Peyer's patch (tissue), 4 donors: ENCODE measurements at regions not wholly inside any gene's neighbourhood (a gene's known extent, or its start where the extent isn't known, plus 50 kb on each side); places are given as distances from the start of the nearest gene placed in this dataset.
"Not testable (repeated sequence)": the region's sequence is repeated elsewhere in the genome, so short reads cannot be mapped to it uniquely, and the experiment has no call there.

Experiments
- DNase-seq, 3 donors: peaks; one replicate each; pipeline ENCODE4 v3.0.0-alpha.2; 2017 to 2019
- H3K27ac ChIP-seq, 4 donors: fragments of 200-600 bp; sonication (generic); one replicate each; pipeline ENCODE4 v1.5.1; 2016 to 2019
- H3K27me3 ChIP-seq, 2 donors: fragments of 200-600 bp; sonication (generic); one replicate each; pipeline ENCODE4 v1.5.1; 2019
- H3K36me3 ChIP-seq, 3 donors: fragments of 200-600 bp; sonication (generic); one replicate each; pipeline ENCODE4 v1.5.1; 2016 to 2019
- H3K4me1 ChIP-seq, 4 donors: fragments of 200-600 bp; sonication (generic); one replicate each; pipeline ENCODE4 v1.5.1; 2016 to 2019
- H3K4me3 ChIP-seq, 4 donors: fragments of 200-600 bp; sonication (generic); 1 replicate in 3 of 4; 2 replicates in 1 of 4; pipeline ENCODE4 v1.5.1; 2016 to 2019; ENCODE audit warnings: mild to moderate bottlenecking in 1 of 4
- H3K9me3 ChIP-seq, 4 donors: fragments of 200-600 bp; sonication (generic); one replicate each; pipeline ENCODE4 v1.5.1; 2016 to 2019; ENCODE audit warnings: mild to moderate bottlenecking in 1 of 4
- POLR2A ChIP-seq, 2 donors: fragments of 450-650 bp; IDR thresholded peaks; one replicate each; pipeline ENCODE4 v1.5.1; 2017; ENCODE audit warnings: antibody characterized with exemption in 2 of 2, mild to moderate bottlenecking in 2 of 2, moderate library complexity in 2 of 2
- TF ChIP-seq, protein P1 (sequence below), 6 experiments: fragments of 450-650 bp in 4 of 6; fragments of 200-600 bp in 2 of 6; sonication (generic) in 1 of 6; IDR thresholded peaks; one replicate each; pipeline ENCODE4 v1.5.1; 2017 to 2019; ENCODE audit warnings: antibody characterized with exemption in 6 of 6, mild to moderate bottlenecking in 3 of 6, moderate library complexity in 1 of 6

DNA sequence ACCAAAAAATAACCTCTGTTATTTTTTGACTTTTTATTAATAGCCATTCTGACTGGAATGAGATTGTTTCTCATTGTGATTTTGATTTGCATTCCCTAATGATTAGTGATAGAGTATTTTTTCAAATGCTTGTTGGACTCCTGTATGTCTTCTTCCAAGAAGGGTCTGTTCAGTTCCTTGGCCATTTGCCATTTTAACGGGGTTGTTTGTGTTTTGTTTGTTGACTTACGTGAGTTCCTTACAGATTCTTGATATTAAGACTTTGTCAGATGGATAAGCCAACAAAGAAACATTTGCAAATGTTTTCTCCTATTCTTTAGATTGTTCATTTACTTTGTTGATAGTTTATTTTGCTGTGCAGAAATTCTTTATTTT is 651.6 kb upstream of the LRFN5 start:
- no peak for DNase-seq
- Histone ChIP-seq H3K4me3 (no peak overlapping the region), H3K27me3 (no peaks in the 10 kb centered on the region), H3K9me3 (peaks cover 0 to 7% (median 0%) of the 10 kb centered on the region in 4 donors), H3K27ac (no peak overlapping the region), H3K4me1 (no peaks in the 10 kb centered on the region), H3K36me3 (no peaks in the 10 kb centered on the region)
- TF ChIP-seq, protein P1, sequence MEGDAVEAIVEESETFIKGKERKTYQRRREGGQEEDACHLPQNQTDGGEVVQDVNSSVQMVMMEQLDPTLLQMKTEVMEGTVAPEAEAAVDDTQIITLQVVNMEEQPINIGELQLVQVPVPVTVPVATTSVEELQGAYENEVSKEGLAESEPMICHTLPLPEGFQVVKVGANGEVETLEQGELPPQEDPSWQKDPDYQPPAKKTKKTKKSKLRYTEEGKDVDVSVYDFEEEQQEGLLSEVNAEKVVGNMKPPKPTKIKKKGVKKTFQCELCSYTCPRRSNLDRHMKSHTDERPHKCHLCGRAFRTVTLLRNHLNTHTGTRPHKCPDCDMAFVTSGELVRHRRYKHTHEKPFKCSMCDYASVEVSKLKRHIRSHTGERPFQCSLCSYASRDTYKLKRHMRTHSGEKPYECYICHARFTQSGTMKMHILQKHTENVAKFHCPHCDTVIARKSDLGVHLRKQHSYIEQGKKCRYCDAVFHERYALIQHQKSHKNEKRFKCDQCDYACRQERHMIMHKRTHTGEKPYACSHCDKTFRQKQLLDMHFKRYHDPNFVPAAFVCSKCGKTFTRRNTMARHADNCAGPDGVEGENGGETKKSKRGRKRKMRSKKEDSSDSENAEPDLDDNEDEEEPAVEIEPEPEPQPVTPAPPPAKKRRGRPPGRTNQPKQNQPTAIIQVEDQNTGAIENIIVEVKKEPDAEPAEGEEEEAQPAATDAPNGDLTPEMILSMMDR (IDR thresholded peaks at IDR 0.05), result no peak
- no peak for TF ChIP-seq POLR2A (IDR thresholded peaks at IDR 0.05)

DNA sequence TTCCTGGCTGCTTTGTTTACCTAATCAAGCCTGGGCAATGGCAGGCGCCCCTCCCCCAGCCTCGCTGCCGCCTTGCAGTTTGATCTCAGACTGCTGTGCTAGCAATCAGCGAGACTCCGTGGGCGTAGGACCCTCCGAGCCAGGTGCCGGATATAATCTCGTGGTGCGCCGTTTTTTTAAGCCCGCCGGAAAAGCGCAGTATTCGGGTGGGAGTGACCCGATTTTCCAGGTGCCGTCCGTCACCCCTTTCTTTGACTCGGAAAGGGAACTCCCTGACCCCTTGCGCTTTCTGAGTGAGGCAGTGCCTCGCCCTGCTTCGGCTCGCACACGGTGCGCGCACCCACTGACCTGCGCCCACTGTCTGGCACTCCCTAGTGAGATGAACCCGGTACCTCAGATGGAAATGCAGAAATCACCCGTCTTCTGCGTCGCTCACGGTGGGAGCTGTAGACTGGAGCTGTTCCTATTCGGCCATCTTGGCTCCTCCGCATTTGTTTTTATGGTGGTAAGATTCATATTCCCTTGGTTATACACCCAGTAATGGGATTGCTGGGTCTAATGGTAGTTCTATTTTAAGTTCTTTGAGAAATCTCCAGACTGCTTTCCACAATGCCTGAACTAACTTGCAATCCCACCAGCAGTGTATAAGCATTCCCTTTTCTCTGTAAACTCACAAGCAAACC is 652.1 kb upstream of the LRFN5 start:
- H3K9me3 ChIP-seq, H3K4me1 ChIP-seq, DNase-seq, H3K27ac ChIP-seq, H3K27me3 ChIP-seq, H3K4me3 ChIP-seq, H3K36me3 ChIP-seq: not testable (repeated sequence)

DNA sequence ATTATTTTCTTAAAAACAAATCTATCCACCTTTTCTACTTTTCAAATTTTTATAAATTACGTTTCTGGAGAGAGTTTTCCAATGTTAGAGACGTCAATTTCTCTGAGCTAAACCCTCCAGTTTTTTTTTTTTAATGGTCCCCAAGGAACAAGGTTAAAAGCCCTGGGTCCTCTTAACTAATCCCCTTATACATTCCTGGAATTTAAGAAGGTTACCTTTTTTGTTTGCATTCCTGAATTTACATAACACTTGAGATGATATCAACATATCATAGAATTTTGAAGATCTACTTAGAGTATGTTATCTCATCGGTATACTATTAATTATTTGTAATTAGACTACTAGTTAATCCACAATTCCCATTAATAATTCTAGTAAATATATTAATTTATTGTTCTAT is 662.2 kb upstream of the LRFN5 start:
- Histone ChIP-seq H3K4me1 (no peaks in the 10 kb centered on the region), H3K27ac (no peak overlapping the region), H3K36me3 (no peaks in the 10 kb centered on the region), H3K4me3 (no peak overlapping the region), H3K27me3 (no peaks in the 10 kb centered on the region), H3K9me3 (no peaks in the 10 kb centered on the region)
- DNase-seq, result no peak
- TF ChIP-seq, protein P1 (IDR thresholded peaks at IDR 0.05), result no peak
- TF ChIP-seq POLR2A (IDR thresholded peaks at IDR 0.05), result no peak

DNA sequence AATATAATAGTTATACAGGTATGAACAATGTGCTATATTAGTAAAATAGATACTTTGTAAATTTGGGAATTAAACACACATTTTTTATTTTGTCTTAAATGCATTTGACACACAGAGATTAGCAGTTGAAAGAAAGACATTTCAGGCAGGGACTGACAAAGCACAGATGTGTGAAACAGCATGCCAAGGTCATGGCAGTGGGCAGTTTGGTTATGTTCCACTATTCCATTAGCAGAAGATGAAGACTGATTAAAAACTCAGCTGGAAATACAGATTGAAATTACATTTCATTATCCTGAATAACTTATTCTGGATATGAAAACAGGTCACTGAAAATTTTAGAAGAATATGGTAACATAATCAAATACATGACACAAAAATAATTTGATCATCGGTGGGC is 669.8 kb upstream of the LRFN5 start:
- H3K4me3 ChIP-seq, result no peak overlapping the region
- TF ChIP-seq, protein P1 (IDR thresholded peaks at IDR 0.05), result no peak
- no peak for TF ChIP-seq POLR2A (IDR thresholded peaks at IDR 0.05)

DNA sequence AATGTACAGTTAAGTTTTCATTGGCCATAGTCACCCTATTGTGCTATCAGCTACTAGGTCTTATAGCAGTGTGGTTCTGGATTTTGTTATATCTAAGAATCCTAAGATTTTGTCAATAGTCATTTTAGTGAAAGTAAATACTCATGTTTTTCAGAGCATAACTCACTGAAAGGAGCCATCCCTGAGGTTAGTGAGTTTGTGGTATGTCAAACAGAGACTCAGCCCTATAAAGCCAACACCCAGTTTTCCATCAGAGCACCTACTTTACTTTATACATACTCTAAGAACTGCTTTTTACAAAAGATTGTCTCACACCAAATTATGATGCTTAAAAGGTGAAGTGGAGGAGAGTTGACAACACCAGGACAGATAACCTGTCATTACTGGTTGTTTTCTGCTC is 686.3 kb upstream of the LRFN5 start:
- Histone ChIP-seq H3K27ac (no peak overlapping the region), H3K4me3 (no peak overlapping the region), H3K9me3 (no peaks in the 10 kb centered on the region), H3K36me3 (no peaks in the 10 kb centered on the region), H3K27me3 (no peaks in the 10 kb centered on the region), H3K4me1 (no peaks in the 10 kb centered on the region)
- DNase-seq, result no peak
- TF ChIP-seq, protein P1 (IDR thresholded peaks at IDR 0.05), result no peak
- TF ChIP-seq POLR2A (IDR thresholded peaks at IDR 0.05), result no peak

More for the DNA sequence above, 669.8 kb upstream of the LRFN5 start:
- no peaks in the 10 kb centered on the region for H3K4me1 ChIP-seq
- DNase-seq, result no peak
- H3K9me3 ChIP-seq, result no peaks in the 10 kb centered on the region
- H3K27ac ChIP-seq, result no peak overlapping the region
- H3K36me3 ChIP-seq, result no peaks in the 10 kb centered on the region
- no peaks in the 10 kb centered on the region for H3K27me3 ChIP-seq

DNA sequence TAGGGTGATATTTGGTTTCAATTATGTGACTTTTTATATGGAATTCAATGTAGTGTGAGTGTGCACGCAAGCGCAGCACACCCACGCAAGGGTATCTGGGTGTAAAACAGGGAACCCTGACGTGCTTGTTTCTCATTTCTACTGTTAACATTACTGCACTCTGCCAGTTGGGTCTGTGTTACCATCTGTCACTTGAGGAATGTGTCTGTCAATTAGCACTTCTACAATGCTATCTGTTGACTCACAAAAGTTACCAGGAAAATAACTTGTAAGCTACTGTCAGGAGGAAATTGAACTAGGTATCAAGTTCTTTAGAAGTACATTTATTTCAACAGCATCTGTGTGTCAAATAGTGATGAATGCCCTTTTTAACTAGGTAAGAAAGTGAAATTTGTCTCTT is 695.5 kb upstream of the LRFN5 start:
- Histone ChIP-seq H3K36me3 (no peaks in the 10 kb centered on the region), H3K27me3 (no peaks in the 10 kb centered on the region), H3K4me3 (no peak overlapping the region), H3K9me3 (no peaks in the 10 kb centered on the region), H3K4me1 (no peaks in the 10 kb centered on the region), H3K27ac (no peak overlapping the region)
- DNase-seq, result no peak
- no peak for TF ChIP-seq POLR2A (IDR thresholded peaks at IDR 0.05)
- TF ChIP-seq, protein P1 (IDR thresholded peaks at IDR 0.05), result no peak
